ENCODE measurements at regions not wholly inside any gene's neighbourhood (a gene's known extent, or its start where the extent isn't known, plus 50 kb on each side); places are given as distances from the start of the nearest gene placed in this dataset.

DNA sequence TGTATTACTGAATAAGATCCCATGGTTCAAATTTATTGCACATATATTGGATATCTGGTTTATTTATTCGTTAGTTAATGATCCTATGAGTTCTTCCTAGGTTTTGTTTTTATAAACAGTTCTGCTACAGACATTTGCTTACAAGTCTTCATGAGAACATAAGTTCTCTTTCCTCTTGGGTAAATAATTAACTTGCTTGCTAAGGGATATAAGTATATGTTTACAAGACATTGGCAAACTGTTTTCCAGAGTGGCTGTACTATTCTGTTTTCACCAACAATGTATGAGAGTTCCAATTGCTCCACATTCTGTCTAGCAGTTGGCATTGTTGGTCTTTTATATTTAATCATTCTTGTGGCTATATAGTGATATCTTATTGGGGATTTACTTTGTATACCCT is 341.8 kb upstream of the GBE1 start:
- WGBS, 2 donors: 52 to 73% methylated on average over 1 of the region's 1 CpG
- DNase-seq (no peak), ATAC-seq (no peak), FAIRE-seq (no peak)
- Histone ChIP-seq H3K36me3 (no peaks in the 10 kb centered on the region), H3K4me3 (no peak overlapping the region), H3K9me3 (no peaks in the 10 kb centered on the region), H3K27me3 (no peaks in the 10 kb centered on the region), H3K27ac (no peak overlapping the region), H3K4me1 (no peaks in the 10 kb centered on the region)
- intact Hi-C loops (cut with DNase I): no loop called here
- TF ChIP-seq, protein P1, sequence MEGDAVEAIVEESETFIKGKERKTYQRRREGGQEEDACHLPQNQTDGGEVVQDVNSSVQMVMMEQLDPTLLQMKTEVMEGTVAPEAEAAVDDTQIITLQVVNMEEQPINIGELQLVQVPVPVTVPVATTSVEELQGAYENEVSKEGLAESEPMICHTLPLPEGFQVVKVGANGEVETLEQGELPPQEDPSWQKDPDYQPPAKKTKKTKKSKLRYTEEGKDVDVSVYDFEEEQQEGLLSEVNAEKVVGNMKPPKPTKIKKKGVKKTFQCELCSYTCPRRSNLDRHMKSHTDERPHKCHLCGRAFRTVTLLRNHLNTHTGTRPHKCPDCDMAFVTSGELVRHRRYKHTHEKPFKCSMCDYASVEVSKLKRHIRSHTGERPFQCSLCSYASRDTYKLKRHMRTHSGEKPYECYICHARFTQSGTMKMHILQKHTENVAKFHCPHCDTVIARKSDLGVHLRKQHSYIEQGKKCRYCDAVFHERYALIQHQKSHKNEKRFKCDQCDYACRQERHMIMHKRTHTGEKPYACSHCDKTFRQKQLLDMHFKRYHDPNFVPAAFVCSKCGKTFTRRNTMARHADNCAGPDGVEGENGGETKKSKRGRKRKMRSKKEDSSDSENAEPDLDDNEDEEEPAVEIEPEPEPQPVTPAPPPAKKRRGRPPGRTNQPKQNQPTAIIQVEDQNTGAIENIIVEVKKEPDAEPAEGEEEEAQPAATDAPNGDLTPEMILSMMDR (IDR thresholded peaks at IDR 0.05): no peak

DNA sequence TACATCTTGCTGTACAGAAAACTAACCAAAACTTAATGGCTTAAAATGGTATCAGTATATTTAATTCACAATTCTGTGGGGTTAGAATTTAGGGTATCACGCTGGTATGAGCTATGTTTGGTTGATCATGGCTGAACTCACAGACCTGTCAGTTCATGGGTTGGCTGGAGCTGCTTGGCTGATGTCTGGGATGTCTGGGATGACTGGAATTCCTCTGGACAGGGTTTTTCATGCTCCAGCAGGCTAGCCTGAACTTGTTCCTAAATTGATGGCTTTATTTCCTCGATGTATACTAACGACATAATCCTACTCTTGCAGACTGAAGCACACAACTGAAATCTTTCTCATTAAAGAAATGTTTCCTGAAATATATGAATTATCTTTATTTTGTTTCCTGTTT is 338.9 kb upstream of the GBE1 start:
- intact Hi-C loops (cut with DNase I): no loop called here
- H3K4me1 ChIP-seq: no peaks in the 10 kb centered on the region

DNA sequence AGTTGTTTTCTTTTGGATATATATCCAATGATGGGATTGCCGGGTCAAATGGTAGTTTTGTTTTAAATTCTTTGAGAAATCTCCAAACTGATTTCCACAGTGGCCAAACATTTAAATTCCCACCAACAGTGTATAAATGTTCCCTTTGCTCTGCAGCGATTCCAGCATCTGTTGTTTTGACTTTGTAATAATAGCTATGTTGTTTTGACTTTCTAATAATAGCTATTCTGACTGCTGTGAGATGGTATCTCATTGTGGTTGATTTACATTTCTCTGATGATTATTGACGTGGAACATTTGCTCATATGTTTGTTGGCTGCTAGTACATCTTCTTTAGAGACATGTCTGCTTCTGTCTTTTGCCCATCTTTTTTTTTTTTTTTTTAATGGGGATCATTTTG is 332.2 kb upstream of the GBE1 start:
- intact Hi-C loops (cut with DNase I): no loop called here
- no peak overlapping the region for H3K4me3 ChIP-seq
- TF ChIP-seq, protein P1 (IDR thresholded peaks at IDR 0.05): no peak
- H3K27ac ChIP-seq: no peak overlapping the region
- H3K36me3 ChIP-seq: no peaks in the 10 kb centered on the region
- DNase-seq: no peak
- H3K27me3 ChIP-seq: no peaks in the 10 kb centered on the region
- ATAC-seq: no peak
- no peaks in the 10 kb centered on the region for H3K9me3 ChIP-seq
- 74 to 84% methylated on average over 3 of the region's 3 CpGs for WGBS, 2 donors
- H3K4me1 ChIP-seq: no peaks in the 10 kb centered on the region
- FAIRE-seq: no peak

More for the DNA sequence above, 338.9 kb upstream of the GBE1 start:
- 55 to 58% methylated on average over 3 of the region's 3 CpGs for WGBS, 2 donors
- Histone ChIP-seq H3K27me3 (no peaks in the 10 kb centered on the region), H3K9me3 (no peaks in the 10 kb centered on the region), H3K27ac (no peak overlapping the region), H3K36me3 (no peaks in the 10 kb centered on the region), H3K4me3 (no peak overlapping the region)
- FAIRE-seq: no peak
- no peak for ATAC-seq
- TF ChIP-seq, protein P1 (IDR thresholded peaks at IDR 0.05): no peak
- no peak for DNase-seq

DNA sequence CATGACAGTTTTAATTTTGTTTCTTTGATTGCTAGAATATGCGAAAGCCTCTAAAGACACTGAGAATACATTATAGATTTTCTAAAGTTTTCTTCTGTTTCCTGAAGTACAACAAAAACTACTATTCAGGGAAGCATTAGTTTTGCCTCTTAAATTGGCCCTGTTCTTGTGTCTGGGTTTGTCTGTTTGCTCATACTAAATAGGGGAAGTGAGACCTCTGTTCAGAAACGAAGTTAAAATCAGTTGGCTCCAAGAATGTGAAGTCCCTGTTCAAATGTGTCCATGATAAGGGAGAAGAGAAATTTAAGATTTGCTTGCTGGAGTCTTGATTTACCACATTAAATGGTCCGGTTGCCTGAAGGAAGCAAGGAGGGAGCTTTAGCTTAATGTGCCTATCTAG is 327.3 kb upstream of the GBE1 start:
- H3K4me1 ChIP-seq: no peaks in the 10 kb centered on the region
- TF ChIP-seq, protein P1 (IDR thresholded peaks at IDR 0.05): no peak
- 64 to 66% methylated on average over 3 of the region's 3 CpGs for WGBS, 2 donors
- H3K27me3 ChIP-seq: no peaks in the 10 kb centered on the region
- no peak overlapping the region for H3K27ac ChIP-seq
- intact Hi-C loops (cut with DNase I): no loop called here
- H3K36me3 ChIP-seq: no peaks in the 10 kb centered on the region
- DNase-seq (no peak), ATAC-seq (no peak), FAIRE-seq (no peak)
- H3K9me3 ChIP-seq: no peaks in the 10 kb centered on the region
- H3K4me3 ChIP-seq: no peak overlapping the region

DNA sequence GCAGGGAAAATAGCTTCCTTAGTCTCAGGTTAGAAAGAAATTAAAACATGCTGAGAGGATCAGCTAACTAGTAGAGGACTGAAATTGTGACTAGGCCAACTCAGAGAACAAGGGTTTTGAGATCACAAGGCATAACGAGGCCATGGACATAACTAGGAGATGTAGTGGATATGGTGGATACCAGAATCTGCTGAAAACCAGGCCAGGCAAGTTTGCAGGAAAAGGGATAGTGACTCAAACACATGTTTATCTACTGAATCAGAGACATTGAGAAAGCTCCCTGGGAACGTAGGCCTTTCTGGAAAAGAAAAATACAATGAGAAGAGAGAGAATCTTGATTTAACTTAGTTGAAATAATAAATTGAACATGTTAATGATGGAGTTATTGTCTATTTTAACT is 326.5 kb upstream of the GBE1 start:
- ATAC-seq (no peak), DNase-seq (no peak), FAIRE-seq (no peak)
- Histone ChIP-seq H3K4me3 (no peak overlapping the region), H3K36me3 (no peaks in the 10 kb centered on the region), H3K9me3 (no peaks in the 10 kb centered on the region), H3K27me3 (peaks cover 0 to 5% (median 0%) of the 10 kb centered on the region in 4 donors), H3K27ac (no peak overlapping the region), H3K4me1 (no peaks in the 10 kb centered on the region)
- WGBS, 2 donors: 57 to 60% methylated on average over 2 of the region's 2 CpGs
- TF ChIP-seq, protein P1 (IDR thresholded peaks at IDR 0.05): no peak
- intact Hi-C loops (cut with DNase I): no loop called here

Data from pancreas (tissue), 10 donors.